NCI-H2107 treated with DMSO at 0.1 percent for 48 hours (cell line): ENCODE measurements at regions not wholly inside any gene's neighbourhood (a gene's known extent, or its start where the extent isn't known, plus 50 kb on each side); places are given as distances from the start of the nearest gene placed in this dataset.

ENCODE experiments used
- DNase-seq: peaks from one replicate; lab custom pipeline; 2025; ENCODE audit not compliant: unreplicated experiment; lab: John Stamatoyannopoulos, UW

DNA sequence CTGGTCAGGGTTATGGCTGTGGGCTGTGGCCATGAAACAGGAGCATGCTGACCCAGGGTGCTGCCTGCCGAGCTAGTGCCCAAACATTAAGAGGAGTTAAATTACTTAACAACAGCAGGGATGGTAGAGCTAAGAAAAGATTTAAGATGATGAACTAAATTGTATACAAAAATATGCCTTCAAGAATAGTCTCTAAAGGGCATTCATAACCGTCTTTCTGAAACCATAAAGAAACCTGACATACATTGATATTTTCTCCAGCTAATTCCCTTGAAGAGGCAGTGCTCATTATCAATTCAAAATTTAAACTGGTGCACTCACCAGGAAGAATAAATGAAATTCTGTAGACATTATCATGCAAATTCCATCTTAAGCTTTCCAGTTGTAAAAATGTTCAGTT is 265.8 kb upstream of the TAC1 start:
- DNase-seq, result no peak

DNA sequence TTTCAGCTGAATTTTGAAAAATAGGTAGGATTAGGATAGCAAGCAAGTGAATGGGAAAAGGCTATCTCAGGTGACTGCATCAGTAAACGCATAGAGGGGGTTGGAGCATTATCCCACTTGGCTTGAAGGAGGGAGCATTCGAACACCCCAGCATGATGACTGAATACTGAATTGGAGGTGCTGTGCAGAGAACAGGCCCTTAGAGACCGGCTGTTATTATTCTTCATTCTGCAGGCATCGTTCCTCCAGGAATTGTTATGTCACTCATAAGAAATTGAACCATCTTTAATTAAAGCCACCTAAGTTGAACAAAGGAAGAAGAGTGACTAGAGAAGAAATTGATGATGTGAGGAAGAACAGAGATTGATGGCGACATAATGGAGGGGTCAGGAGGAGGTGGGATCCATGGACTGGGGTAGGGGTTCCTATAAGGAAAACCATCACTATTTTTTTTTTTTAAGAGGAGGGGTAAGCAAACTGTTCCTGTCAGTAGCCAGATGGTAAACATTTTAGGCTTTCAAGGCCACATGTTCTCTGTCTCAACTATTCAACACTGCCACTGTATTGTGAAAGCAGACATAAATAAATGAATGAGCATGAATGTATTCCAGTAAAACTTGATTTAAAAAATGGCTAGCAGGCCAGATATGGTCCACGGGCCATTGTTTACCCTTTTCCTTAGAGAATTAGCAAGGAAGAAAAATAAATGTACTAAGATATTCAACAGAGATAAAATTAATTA is 264.7 kb upstream of the TAC1 start:
- DNase-seq, result no peak

DNA sequence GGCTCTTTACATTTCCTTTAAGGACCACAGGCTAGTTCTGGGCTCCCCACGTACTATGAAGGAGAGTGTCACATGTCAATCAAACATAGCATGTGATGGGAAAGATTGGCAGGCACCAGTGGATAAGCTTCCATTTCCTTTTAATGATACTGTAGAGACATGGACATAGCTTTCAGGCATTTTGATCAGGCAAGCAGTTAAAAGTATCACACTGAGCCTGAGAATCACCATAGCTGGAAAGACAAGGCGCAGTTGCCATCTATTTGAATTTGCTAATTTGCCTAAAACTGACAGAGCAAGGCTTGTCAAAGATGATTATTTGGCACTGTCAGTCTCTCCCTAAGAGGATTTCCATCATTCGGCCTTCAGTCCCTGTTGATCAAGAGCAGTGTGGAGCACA is 263.4 kb upstream of the TAC1 start:
- no peak for DNase-seq

DNA sequence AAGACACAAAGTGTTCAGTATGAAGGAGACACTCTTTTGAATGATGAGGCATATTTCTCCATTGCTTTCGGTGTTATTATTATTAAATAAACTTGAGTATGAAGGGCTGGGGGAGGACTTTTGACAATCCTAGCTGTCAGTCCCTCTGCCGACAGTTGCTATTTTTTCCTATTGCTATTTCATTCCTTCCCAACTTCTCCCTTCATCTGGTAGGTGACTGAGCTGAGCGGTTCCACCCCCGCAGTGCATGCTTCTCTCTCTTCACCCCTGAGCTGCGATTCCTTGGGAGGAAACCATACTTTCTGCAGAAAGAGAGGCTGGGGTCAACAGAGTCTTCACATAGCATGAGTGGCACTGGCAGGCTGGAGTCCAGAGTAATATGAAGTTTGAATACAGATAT is 261.2 kb upstream of the TAC1 start:
- no peak for DNase-seq

DNA sequence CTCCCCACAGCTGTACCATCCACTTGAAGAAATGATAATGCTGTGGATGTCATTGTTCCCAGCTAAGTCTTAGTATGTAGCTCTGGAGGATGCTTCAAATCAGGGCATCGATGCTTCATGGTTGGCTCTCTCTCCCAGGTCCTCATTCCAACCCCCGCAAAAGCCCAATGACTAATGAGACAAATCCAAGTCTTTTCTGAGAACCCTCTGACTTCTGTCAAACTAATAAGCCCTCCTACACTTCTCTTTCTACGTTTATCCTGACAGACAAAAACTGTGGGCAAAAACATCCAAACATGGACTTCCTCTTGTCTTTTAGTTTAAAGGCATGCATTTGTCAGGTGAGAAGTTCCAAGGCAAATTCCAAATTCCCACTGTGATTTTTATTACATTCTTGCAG is 260.4 kb upstream of the TAC1 start:
- DNase-seq, result no peak

DNA sequence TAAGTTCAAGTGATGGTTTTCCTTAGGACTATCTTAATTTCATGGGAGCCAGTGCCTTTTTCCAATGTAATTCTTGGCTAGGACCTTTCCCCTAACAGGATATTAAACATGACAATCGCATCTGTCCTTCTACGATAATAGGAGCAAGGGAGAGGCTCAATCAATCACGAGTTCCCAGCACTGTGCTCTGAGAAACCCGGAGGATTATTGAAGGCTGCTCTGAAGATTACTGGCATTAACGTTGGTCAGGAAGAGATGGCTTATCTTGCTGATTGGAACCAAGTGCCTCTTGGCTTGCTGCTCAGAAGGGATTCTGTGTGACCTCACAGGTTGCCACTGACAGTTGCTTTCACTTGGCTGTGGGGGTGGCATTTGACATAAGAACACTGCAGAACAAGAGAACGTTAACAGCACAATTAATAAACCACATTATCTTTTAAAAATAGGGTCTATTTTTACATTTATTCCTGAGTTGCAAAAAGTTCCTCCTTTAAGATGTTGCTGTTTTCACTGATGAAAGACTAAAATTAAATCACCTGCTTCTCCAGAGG is 252.1 kb upstream of the TAC1 start:
- DNase-seq, result no peak

DNA sequence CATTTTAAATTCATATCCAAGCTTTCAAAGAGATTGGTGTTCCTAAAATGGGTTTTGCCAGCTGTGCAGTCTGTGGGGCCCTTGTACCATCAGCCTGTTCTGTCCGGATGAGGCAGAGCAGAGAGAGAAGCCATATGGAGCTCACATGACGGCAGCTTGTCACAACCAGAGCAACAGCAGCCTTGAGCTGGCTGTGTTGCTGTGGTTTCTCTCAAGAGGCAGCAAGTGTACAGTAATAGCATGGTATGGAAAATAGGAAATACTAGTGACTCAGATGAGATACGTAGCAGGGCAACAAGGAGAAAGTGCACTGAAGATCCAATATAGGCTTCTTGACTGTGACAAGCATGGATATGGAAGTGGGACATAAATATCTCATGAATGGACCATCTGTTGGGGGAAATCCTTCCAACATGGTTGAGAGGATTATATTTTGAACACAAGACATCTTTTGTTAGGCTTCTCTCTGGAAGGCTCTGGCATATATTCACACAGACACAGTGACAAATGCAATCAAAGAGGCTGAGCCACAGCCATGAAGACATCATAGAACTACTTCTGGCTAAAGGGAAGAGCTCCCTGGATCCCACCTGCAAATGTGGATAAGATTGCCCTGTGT is 251.0 kb upstream of the TAC1 start:
- DNase-seq, result peak; percentile 29

DNA sequence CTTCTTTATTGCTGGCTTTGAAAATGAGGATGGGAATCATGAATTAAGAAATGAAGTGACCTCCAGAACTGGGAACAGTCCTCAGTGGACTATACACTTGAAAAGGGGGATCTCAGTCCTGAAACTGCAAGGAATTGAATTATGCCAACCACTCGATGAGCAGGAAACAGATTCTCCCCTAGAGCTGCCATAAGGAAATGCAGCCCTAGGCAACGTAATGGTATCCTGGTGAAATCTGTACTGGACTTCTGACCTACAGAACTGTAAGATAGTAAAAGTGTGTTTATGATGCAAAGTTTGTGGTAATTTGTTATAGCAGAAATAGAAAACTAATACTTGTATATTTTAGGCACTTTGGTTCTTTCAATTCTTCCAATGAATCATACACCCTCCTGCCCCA is 236.4 kb upstream of the TAC1 start:
- DNase-seq, result no peak

DNA sequence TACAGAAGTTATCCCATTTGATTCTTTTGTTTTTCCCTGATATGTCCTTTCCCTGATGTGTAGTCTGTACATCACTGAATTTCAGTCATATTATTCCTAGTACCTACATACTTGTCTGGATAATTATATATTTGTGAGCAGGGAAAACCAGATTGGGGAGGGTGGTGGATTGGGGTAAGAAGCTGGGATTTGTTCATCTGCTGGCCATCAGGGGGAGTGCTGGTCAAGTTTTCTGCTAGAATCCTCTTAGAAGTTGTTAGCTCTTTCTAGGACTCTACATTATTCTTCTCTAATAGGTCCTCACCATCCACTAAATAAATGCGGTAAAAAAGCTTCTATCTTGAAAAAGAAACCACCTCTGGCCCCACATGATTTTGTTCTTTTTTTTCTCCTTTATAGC is 232.7 kb upstream of the TAC1 start:
- peak; percentile 28 for DNase-seq

DNA sequence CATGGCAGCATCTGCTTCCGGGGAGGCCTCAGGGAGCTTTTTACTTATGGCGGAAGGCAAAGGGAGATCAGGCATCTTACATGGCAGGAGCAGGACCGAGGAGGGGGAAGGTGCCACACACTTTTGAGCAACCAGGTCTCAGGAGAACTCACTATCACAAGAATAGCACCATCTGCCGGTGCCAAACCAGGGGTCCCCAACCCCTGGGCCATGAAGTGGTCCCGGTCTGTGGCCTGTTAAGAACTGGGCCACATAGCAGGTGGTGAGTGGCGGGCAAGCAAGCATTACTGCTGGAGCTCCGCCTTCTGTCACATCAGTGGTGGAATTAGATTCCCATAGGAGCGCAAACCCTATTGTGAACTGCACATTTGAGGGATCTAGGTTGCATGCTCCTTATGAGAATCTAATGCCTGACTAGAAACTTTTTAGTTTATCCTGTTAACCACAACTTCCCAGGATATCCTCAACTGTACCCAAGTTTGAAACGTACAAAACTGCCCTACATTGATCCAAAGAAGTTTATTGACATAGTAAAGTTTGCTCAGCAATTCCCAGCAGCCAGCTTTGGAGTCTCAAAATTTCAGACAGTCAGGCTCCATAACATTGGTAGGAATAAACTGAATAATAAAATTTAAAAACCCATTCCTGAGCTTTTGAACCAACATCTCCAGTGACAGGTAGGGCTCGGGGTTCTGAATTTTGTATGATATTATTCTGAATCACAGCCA is 228.4 kb upstream of the TAC1 start:
- no peak for DNase-seq

DNA sequence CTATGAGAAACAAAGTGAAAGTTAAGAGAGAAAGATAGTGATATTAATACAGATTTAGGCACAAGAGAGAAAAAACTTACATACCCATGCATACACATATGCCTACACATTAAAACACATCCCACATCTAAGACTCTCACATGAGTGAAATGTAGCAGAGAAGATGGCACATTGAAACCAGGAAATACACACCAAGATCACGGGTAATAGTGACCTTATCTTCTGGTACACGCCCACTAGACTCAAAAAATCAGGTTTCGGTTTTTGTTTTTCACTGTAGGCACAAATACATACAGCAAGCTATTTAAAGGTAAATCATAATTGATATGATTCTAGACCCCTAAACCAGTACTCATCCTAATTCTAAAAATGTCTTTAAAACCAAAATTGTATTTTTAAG is 225.2 kb upstream of the TAC1 start:
- DNase-seq, result no peak

DNA sequence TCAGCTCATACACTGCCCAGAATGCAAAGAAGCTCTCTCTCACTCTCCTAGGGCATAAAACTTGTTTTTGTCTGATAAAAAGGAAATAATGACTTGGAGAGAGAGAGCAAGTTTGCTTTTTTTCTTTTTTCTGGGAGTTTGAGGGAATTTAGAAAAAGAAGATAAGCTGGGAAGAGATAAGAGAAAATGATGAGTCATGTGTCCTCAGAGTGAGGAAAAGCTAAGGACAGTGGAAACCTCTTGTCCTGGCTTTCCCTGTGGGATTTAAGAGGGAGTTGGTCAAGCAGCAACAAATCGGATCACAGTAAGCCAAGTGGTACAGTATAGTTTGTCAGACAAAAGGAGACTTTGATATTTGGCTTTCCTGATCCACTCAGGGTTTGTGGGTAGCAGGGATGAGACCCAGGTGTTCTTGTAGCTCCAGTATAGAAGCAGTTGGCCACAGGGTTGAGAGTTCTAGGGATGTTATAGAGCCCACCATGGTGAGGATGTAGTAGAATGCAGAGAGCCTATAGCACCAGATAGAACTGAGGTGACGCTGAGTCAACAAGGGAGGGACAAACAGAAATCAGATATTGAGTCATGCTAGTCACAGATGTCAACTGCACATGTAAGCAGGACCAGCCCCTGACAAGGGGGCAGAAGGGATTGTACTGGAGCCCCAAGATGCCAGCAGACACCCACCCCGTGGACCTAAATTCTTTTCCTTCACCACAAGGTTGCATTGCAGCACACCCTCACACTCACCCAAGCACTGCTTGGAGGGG is 219.3 kb upstream of the TAC1 start:
- DNase-seq, result no peak

DNA sequence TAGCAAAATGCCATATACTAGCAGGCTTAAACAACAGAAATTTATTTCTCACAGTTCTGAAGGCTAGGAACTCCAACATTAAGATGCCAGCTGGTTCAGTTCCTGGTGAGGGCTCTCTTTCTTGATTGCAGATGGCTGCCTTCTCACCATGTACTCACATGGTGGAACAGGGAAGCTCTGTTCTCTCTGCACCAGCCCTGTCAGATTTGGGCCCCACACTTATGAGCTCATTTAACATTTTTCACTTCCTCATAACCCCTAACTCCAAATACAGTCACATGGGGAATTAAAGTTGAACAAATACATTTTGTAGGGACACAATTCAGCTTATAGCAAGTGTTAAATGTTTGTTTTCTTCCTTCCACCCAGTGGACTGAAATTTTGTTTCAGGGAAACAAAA is 218.6 kb upstream of the TAC1 start:
- DNase-seq, result no peak

DNA sequence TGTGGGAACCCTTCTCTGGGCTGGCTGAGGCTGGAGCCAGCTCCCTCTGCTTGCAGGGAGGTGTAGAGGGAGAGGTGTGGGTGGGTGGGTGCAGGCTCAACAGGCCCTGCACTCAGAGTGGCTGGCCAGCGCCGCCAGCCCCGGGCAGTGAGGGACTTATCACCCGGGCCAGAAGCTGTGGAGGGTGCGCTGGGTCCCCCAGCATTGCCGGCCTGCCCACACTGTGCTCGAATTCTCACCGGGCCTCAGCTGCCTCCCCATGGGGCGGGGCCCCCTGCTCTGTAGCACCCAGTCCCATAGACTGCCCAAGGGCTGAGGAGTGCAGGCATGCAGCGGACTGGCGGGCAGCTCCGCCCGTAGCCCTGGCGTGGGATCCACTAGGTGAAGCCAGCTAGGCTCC is 190.7 kb upstream of the TAC1 start:
- DNase-seq, result no peak

DNA sequence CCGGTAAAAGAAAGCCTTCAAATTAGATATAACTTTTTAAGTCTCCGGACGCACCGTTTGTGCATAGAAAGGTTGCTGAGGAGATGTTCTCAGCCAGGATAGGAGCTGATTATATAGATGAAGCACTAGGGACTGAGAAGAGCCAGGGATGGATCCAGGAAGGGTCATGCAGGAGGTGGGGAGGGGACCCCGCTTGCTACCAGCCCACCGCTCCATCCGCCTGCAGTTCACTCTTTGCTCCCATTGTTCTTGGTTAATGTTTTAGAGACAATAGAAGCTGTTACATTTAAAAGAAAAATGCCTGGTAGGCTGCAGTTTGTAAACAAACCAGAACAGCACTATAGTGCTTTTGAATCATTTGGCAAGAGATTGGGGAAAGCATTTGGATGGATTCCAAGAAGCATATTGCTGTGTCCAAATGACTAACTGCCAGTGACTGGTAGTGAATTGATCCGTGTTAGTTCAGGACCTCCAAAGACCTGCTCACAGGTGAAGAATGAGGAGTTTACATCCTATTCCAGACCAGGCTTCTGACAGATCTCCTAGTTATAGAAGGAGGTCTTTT is 175.9 kb upstream of the TAC1 start:
- DNase-seq, result peak; percentile 47

DNA sequence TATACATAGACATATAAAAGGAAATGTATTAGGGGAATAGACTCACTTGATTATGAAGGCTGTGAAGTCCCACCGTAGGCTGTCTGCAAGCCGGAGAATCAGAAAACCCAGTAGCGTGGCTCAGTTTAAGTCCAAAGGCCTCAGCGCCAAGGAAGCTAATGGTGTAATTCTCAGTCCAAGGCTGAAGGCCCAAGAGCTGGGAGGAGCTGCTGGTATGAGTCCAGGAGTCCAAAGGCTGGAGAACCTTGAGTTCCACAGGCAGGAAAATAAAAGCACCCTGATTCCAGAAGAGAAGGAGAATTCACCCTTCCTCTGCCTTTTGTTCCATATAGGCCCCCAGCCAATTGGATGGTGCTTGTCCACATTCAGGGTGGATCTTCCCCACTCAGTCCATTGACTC is 166.2 kb upstream of the TAC1 start:
- DNase-seq, result no peak

DNA sequence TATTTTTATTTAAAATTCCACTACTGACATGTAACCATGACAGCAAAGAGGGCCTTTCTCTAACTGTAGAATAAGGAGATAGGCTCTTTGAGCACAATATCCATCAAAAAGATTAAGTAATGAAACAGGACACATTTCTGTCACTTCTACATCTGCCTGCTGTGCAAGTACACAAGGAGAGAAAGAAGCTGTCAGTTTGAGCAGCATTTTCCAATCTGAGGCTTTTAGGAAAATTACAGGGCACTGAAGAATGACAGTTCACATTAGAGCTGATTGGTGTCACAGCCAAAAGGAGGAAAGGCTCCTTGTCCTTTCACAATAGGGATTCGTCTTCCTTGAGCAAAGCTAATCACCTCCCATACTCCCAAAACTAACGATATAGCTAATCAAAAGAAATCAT is 158.8 kb upstream of the TAC1 start:
- DNase-seq, result no peak

DNA sequence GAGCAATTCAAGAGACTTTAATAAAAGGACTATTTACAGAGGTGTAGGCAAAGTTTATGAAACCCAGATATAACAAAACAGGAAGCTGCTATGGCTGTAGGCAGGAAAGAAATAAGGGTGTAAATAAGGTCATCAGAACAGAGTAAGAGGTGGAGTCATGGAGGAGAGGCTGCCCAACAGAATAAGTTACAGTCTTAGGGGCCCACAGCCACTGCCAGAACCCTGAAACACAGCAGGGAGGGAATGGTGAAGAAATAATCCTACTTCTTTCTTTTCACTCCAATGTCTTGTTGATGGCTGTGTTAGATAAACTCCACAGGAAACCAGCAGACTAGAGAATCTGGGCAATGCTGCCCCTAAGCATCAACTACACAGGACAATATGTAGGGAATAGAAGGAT is 155.8 kb upstream of the TAC1 start:
- no peak for DNase-seq

DNA sequence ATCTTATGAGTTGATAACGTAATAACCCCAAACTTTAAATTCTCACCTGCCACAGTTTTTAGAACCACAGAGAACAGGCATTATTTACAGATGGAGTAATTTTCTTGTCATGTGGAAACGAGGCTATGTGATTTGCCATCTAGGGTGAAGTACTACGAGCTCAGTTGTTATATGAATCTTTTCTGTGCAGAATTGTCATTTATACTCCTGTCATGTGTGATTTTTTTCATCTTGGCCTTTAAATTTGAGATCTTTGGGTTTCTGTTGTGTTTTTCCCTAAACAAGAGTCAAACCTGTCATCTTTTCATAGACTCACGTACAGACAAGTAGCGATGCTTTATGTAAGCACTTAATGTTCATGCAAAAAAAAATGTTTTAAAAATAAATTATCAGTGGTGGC is 153.7 kb upstream of the TAC1 start:
- DNase-seq, result no peak

DNA sequence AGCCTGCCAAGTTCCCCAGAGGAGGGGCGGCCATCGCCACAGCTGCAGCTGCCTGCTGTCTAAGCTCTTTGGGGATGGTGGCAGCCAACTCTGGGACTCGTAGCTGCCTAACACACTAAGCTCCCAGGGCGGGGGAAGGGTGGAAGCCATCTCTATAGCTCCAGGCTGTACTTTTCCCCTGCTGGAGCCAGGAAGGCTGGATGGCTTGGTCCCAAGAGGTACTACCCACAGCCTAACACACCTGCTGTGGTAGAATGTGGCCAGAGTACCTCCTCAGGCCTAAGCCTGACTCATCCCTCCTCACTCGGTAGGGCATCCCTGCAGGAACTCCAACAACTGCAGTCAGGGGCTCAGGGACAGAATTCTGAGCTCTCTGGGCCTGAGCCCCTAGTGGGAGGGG is 151.7 kb upstream of the TAC1 start:
- no peak for DNase-seq

DNA sequence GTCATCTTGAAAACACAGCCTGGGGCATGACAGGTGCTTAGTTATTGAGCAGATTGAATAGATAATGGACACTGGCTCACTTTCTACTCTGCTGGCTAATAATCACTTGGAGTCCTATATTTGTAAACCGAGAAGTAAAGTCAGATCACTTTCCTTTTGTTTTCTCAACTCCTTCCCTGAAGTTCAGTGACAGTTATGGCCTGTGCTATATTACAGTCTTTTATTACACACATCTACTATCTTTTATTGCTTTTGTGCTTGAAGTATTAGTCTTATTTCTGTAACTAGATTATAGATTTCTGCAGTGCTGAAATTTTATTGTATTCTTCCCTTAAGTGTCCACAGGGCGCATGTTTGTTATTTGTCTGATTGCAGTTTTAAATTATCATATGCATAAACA is 136.4 kb upstream of the TAC1 start:
- no peak for DNase-seq
